Stimulated activated CD4-positive, alpha-beta T cell treated with anti-CD3 and anti-CD28 coated beads, Interleukin-2, amount 100 ng/mL, for 24 hours (primary cell): ENCODE measurements at regions not wholly inside any gene's neighbourhood (a gene's known extent, or its start where the extent isn't known, plus 50 kb on each side); places are given as distances from the start of the nearest gene placed in this dataset.
"Not testable (repeated sequence)": the region's sequence is repeated elsewhere in the genome, so short reads cannot be mapped to it uniquely, and the experiment has no call there.

ENCODE experiments used
- DNase-seq, 2 donors: peaks; one replicate each; pipeline ENCODE4 v3.0.0-alpha.2; 2020

GRCh38 chr3:75248974-75249373 is 415.2 kb upstream of the FRG2C start:
- no peak for DNase-seq

GRCh38 chr3:75254685-75255084 is 409.4 kb upstream of the FRG2C start:
- DNase-seq, result no peak

GRCh38 chr3:75258825-75259683 is 405.1 kb upstream of the FRG2C start:
- not testable (repeated sequence) for DNase-seq

DNA sequence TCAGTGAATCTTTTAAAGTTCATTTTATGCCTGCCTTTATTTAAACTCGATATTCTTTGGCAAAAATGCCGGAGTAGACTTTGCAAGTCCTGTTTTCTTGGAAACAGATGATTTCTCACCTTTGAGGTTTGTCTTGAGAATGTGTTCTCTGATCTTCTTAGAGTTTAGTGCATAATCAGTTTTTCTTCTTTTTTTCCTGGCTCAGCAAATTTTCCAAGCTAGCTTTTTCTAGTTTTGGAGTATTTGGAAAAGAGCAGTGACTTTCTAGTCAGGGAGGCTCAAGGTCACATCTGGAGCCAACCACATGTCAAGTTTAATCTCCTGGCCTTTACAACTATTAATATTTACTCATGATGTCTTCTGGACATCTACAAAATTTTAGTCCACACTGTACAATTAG is 403.2 kb upstream of the FRG2C start:
- DNase-seq, result not testable (repeated sequence)

GRCh38 chr3:75262661-75263060 is 401.5 kb upstream of the FRG2C start:
- no peak for DNase-seq

DNA sequence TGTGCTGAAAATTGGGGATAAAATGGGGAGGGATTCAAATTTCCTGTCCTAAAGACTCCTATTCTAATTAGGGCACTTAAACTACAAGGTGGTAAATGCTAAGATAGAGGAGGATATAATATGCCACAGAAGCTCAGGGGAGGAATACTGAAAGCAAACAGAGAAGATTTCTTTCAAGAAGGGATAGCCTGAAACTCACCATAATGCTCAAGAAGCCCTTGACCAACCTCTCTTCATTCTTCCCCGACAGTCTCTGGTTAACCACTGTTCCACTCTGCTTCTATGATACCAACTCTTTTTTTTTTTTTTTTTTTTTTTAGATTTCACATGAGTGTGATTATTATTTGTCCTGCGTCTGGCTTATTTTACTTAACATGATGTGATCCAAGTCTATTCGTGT is 398.2 kb upstream of the FRG2C start:
- no peak for DNase-seq

DNA sequence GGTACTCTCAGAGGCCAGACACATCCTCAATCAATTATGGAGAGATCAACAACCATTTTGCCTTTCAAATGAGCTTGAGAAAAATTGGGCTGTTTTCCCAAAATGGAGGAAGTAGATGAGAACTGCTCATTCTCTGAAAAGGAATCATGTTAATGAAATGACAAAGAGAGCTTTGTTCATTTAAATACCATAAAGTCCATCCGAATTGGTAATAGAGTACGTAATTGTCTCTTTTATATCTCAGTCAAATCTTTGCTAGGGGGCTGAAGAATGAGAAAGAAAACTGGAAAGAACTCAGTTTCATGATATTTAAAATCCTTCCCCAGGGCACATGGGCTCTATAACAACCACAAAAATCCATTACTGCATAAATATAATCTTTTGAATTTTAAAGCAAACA is 395.6 kb upstream of the FRG2C start:
- not testable (repeated sequence) for DNase-seq

- DNase-seq, result not testable (repeated sequence)
Measured at GRCh38 chr3:75272237-75272636, 391.9 kb upstream of the FRG2C start.

- DNase-seq, result no peak
Measured at GRCh38 chr3:75272691-75273090, 391.4 kb upstream of the FRG2C start.

DNA sequence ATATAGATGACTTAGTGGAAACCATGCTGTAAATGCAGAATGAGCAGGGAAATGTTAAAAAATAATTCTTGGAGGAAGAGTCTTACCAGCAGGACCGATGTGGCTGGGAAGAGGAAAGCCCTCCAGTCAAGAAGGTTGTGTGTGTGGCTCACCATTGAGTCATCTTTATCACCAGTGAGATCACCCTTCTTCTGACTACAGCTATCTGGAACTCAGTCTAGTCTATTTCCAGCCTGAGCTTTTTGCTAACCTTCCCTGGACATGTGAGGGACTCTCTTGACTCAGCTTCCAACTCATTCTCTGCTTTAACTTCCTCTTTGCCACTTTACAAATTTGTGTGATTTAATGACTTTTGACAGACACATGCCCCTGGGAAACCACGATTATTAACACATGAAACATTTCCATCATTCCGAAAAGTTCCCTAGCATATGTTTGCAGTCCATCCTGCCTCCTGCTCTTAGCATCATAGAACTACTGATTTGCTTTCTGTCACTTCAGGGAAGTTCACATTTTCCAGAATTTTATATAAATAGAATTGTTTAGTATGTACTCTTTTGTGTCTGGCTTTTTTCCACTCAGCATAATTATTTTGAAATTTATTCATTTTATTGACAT is 378.5 kb upstream of the FRG2C start:
- not testable (repeated sequence) for DNase-seq

DNA sequence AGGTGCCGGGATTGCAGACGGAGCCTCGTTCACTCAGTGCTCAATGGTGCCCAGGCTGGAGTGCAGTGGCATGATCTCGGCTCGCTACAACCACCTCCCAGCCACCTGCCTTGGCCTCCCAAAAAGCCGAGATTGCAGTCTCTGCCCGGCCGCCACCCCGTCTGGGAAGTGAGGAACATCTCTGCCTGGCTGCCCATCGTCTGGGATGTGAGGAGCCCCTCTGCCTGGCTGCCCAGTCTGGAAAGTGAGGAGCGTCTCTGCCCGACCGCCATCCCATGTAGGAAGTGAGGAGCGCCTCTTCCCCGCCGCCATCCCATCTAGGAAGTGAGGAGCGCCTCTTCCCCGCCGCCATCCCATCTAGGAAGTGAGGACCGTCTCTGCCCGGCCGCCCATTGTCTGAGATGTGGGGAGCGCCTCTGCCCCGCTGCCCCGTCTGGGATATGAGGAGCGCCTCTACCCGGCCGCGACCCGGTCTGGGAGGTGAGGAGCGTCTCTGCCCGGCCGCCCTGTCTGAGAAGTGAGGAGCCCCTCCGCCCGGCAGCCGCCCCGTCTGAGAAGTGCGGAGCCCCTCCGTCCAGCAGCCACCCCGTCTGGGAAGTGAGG is 375.1 kb upstream of the FRG2C start:
- not testable (repeated sequence) for DNase-seq

GRCh38 chr3:75294124-75294523 is 370.0 kb upstream of the FRG2C start:
- DNase-seq, result peak in 1 of 2 donors; percentile 2

DNA sequence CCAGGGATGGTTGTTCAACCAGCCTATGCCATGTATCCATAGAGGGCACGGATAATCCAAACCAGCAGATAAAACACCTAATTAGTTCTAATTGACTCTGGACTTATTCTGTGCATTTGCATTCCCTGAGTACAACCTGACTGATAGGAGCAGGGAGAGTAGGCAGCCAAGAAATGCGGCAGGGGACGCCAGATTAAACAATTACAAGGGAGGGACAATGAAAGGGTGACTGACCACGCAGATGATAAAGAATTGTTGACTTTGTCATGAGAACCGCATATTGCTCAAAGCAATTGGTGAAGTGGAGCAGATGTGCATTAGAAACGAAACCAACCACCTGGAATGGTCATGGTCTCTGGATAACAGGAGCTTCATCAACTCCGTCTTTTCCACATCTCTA is 369.1 kb upstream of the FRG2C start:
- no peak for DNase-seq

DNA sequence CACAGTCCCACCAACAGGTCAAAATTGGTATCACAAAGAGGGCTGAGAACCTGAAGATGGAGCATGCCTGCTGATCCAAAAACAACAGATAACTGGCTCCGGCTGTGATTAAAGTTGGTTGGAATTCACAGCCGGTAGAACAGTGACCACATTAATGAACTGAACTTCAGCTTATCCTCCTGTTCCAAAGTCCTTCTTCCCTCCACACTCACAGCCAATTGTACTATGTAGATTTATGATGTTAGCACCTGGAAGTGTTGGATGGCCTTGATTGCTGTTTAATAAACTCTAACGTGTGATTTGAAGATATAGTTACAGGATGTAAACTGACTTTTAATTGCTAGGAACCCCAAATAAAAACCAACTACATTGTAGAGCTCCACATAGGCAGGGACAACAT is 367.3 kb upstream of the FRG2C start:
- DNase-seq, result no peak

GRCh38 chr3:75300606-75301005 is 363.5 kb upstream of the FRG2C start:
- DNase-seq, result no peak

GRCh38 chr3:75301050-75301449 is 363.1 kb upstream of the FRG2C start:
- not testable (repeated sequence) for DNase-seq

- no peak for DNase-seq
Measured at GRCh38 chr3:75303741-75304140, 360.4 kb upstream of the FRG2C start.

DNA sequence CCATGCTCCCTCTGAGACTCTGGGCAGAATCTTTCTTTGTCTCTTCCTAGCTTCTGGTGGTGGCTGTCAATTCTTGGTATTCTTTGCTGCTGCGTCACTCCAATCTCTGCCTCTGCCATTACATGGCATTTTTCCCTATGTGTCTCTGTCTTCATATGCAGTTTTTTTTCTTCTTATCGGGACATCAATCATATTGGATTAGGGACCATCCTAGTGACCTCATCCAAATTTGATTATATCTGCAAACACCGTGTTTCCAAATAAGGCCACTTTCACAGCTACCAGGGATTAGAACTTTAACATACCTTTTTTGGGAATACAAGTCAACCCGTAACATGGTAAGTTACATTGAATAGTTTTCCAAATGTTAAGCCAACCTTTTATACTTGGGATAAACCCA is 358.2 kb upstream of the FRG2C start:
- no peak for DNase-seq

DNA sequence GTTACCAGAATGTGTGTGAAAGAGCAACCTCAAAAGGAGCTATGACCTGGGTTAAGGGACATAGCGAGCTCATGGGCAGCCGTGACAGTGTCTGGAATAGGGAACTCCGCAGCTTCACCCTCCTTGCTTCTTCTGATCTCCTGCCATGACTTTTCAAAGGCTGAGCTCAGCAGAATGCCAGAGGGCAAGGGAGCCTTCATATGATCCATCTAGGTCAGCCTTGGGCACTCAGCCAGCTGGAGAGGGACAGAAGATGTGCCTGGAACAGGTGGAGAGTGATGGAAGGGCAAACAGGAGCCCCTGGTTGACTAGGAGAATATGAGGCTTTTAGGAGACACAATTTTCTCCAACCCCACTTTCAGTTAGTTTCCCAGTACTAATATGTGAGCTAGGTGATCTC is 352.8 kb upstream of the FRG2C start:
- not testable (repeated sequence) for DNase-seq

- not testable (repeated sequence) for DNase-seq
Measured at GRCh38 chr3:75312469-75312868, 351.7 kb upstream of the FRG2C start.

DNA sequence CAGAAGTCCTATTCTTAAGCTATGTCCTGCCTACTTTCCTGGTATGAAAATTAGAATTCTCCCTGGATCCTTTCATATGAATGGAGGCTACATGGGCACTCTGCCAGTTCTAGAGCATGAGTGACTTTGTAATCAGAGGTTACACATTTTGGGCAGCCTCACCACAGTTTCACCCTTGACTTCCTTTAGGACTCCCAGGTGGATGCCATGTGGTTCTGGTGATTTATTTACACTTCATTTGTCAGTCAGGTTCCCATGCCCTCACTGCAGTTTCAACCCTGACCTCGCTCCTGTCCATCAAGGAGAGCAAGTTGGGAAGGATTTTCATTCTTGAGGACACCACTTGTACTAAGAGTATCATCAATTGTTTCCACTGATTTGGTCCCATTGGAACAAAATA is 344.4 kb upstream of the FRG2C start:
- DNase-seq, result not testable (repeated sequence)

DNA sequence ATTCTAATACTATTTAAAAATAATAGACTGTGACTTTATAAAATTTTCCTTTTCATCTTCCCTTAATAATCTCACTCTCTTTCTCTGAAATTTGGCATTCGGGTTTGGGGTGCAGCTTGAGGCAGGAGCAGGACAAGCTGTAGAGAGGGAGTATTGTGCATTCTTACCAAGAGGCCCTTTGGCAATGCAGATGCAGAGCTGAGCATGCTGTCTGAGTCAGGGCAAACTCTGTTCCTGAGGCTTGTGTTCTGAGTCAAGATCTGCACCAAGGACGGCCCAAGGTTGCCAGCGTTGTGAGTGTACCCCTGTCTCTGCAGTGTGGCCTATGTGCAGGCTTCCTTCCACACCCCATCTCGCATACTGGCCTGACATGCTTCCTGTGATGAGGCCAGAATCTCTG is 343.8 kb upstream of the FRG2C start:
- DNase-seq, result no peak

- DNase-seq, result no peak
Measured at GRCh38 chr3:75321060-75321459, 343.1 kb upstream of the FRG2C start.

- not testable (repeated sequence) for DNase-seq
Measured at GRCh38 chr3:75323936-75324335, 340.2 kb upstream of the FRG2C start.
